ENCODE measurements at regions not wholly inside any gene's neighbourhood (a gene's known extent, or its start where the extent isn't known, plus 50 kb on each side); places are given as distances from the start of the nearest gene placed in this dataset.
A peak's percentile ranks its signal among the peaks of the same experiment; 100 is the strongest.

DNA sequence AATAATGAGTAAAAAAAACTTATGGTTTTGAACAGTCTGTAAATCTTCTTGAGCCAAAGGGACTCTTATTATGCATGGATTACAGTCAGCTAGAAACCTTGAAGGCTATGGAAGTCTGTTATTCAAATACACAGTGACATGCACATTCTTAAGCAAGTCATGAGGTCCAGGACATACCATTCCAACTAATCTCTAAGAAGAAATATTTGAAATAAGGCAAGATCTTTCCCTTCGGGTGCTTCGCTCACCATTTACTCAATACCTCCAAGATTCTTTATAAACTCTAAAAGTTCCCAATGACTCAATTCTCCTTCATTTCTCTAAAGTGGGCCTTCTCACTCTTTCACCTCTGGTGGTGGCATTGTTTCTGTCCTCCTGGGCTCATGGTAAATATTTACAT lies 811.0 kb downstream of the NR2F1-AS1 start:
- Histone ChIP-seq H3K4me2 (no peak overlapping the region), H3K9me2 (ENCODE audit: insufficient read depth) (no peaks in the 10 kb centered on the region), H2AFZ (0 out of 2 replicates have a peak overlapping the region, but pooled peaks have one; percentile 12), H3K79me2 (replicated peaks; ENCODE audit: insufficient read depth) (no peaks in the 10 kb centered on the region), H3K4me3 (no peak overlapping the region), H3K27me3 (ENCODE audit: insufficient read depth) (no peaks in the 10 kb centered on the region), H3K27ac (ENCODE audit: low read depth) (no peak overlapping the region), H3K36me3 (ENCODE audit: insufficient read depth) (no peaks in the 10 kb centered on the region), H3F3A (replicated peaks; ENCODE audit: low read depth) (no peaks in the 10 kb centered on the region), H4K20me1 (replicated peaks; ENCODE audit: insufficient read depth) (no peaks in the 10 kb centered on the region), H3K4me1 (ENCODE audit: insufficient read depth) (no peaks in the 10 kb centered on the region)
- Mint-ChIP-seq H3K4me3 (no peak overlapping the region), H3K36me3 (ENCODE audit: low read depth) (no peaks in the 10 kb centered on the region), H3K4me1 (0 out of 3 replicates have a peak, but pooled peaks cover 2% of the 10 kb centered on the region), H3K27ac (no peak overlapping the region), H3K27me3 (ENCODE audit: insufficient read depth, low read depth, poor library complexity) (no peaks in the 10 kb centered on the region), H3K9me3 (no peaks in the 10 kb centered on the region)
- no peak for ATAC-seq
- DNase-seq (ENCODE audit: low spot score) = no peak
- TF ChIP-seq, protein P1, sequence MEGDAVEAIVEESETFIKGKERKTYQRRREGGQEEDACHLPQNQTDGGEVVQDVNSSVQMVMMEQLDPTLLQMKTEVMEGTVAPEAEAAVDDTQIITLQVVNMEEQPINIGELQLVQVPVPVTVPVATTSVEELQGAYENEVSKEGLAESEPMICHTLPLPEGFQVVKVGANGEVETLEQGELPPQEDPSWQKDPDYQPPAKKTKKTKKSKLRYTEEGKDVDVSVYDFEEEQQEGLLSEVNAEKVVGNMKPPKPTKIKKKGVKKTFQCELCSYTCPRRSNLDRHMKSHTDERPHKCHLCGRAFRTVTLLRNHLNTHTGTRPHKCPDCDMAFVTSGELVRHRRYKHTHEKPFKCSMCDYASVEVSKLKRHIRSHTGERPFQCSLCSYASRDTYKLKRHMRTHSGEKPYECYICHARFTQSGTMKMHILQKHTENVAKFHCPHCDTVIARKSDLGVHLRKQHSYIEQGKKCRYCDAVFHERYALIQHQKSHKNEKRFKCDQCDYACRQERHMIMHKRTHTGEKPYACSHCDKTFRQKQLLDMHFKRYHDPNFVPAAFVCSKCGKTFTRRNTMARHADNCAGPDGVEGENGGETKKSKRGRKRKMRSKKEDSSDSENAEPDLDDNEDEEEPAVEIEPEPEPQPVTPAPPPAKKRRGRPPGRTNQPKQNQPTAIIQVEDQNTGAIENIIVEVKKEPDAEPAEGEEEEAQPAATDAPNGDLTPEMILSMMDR (conservative IDR thresholded peaks at IDR 0.05; ENCODE audit: low read depth in 2 of 2) = no peak

DNA sequence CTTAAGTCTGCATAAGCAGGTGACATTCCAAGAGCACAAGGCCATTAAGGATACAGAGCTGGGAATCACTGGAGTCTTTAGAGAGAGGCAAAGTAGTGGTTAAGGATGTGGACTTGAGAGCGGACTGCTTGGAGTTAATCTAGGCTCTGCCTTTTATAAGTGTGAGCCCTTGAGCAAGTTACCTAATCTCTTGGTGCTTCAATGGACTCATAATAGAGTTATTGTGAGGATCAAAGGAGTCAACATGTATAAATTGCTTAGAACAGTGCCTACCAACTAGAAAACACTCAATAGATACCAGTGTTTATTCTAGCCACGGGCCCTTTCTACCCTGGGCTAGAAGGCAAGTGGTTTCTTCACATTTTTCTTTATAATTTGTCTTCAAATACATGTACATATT lies 819.4 kb downstream of the NR2F1-AS1 start:
- no peaks in the 10 kb centered on the region for H3K9me3 Mint-ChIP-seq
- peak; percentile 24; the same call in 1 of the 3 replicates for ATAC-seq
- TF ChIP-seq POLR2AphosphoS5 (IDR thresholded peaks at IDR 0.05; ENCODE audit: low read depth) = no peak
- TF ChIP-seq NANOG (IDR thresholded peaks at IDR 0.05; ENCODE audit: borderline replicate concordance) = no peak
- TF ChIP-seq, protein P2, sequence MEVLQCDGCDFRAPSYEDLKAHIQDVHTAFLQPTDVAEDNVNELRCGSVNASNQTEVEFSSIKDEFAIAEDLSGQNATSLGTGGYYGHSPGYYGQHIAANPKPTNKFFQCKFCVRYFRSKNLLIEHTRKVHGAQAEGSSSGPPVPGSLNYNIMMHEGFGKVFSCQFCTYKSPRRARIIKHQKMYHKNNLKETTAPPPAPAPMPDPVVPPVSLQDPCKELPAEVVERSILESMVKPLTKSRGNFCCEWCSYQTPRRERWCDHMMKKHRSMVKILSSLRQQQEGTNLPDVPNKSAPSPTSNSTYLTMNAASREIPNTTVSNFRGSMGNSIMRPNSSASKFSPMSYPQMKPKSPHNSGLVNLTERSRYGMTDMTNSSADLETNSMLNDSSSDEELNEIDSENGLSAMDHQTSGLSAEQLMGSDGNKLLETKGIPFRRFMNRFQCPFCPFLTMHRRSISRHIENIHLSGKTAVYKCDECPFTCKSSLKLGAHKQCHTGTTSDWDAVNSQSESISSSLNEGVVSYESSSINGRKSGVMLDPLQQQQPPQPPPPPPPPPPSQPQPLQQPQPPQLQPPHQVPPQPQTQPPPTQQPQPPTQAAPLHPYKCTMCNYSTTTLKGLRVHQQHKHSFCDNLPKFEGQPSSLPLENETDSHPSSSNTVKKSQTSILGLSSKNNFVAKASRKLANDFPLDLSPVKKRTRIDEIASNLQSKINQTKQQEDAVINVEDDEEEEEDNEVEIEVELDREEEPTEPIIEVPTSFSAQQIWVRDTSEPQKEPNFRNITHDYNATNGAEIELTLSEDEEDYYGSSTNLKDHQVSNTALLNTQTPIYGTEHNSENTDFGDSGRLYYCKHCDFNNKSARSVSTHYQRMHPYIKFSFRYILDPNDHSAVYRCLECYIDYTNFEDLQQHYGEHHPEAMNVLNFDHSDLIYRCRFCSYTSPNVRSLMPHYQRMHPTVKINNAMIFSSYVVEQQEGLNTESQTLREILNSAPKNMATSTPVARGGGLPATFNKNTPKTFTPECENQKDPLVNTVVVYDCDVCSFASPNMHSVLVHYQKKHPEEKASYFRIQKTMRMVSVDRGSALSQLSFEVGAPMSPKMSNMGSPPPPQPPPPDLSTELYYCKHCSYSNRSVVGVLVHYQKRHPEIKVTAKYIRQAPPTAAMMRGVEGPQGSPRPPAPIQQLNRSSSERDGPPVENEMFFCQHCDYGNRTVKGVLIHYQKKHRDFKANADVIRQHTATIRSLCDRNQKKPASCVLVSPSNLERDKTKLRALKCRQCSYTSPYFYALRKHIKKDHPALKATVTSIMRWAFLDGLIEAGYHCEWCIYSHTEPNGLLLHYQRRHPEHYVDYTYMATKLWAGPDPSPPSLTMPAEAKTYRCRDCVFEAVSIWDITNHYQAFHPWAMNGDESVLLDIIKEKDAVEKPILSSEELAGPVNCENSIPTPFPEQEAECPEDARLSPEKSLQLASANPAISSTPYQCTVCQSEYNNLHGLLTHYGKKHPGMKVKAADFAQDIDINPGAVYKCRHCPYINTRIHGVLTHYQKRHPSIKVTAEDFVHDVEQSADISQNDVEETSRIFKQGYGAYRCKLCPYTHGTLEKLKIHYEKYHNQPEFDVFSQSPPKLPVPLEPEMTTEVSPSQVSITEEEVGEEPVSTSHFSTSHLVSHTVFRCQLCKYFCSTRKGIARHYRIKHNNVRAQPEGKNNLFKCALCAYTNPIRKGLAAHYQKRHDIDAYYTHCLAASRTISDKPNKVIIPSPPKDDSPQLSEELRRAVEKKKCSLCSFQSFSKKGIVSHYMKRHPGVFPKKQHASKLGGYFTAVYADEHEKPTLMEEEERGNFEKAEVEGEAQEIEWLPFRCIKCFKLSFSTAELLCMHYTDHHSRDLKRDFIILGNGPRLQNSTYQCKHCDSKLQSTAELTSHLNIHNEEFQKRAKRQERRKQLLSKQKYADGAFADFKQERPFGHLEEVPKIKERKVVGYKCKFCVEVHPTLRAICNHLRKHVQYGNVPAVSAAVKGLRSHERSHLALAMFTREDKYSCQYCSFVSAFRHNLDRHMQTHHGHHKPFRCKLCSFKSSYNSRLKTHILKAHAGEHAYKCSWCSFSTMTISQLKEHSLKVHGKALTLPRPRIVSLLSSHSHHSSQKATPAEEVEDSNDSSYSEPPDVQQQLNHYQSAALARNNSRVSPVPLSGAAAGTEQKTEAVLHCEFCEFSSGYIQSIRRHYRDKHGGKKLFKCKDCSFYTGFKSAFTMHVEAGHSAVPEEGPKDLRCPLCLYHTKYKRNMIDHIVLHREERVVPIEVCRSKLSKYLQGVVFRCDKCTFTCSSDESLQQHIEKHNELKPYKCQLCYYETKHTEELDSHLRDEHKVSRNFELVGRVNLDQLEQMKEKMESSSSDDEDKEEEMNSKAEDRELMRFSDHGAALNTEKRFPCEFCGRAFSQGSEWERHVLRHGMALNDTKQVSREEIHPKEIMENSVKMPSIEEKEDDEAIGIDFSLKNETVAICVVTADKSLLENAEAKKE (CRISPR knock-in tag; IDR thresholded peaks at IDR 0.05) = no peak
- TF ChIP-seq STAT1 (IDR thresholded peaks at IDR 0.05; ENCODE audit: unreplicated experiment) = no peak
- TF ChIP-seq EZH2phosphoT487 (IDR thresholded peaks at IDR 0.05; ENCODE audit: unreplicated experiment) = no peak
- TF ChIP-seq ZNF114 (CRISPR knock-in tag; IDR thresholded peaks at IDR 0.05) = no peak
- TF ChIP-seq EZH2 (IDR thresholded peaks at IDR 0.05; ENCODE audit: low read depth, unreplicated experiment) = no peak
- no peak for TF ChIP-seq CREB1 (CRISPR knock-in tag; IDR thresholded peaks at IDR 0.05; ENCODE audit: low read depth)
- TF ChIP-seq JUNB (IDR thresholded peaks at IDR 0.05; ENCODE audit: unreplicated experiment) = no peak
- TF ChIP-seq ZNF331 (CRISPR knock-in tag; IDR thresholded peaks at IDR 0.05; ENCODE audit: low read depth) = no peak
- TF ChIP-seq, protein P3, sequence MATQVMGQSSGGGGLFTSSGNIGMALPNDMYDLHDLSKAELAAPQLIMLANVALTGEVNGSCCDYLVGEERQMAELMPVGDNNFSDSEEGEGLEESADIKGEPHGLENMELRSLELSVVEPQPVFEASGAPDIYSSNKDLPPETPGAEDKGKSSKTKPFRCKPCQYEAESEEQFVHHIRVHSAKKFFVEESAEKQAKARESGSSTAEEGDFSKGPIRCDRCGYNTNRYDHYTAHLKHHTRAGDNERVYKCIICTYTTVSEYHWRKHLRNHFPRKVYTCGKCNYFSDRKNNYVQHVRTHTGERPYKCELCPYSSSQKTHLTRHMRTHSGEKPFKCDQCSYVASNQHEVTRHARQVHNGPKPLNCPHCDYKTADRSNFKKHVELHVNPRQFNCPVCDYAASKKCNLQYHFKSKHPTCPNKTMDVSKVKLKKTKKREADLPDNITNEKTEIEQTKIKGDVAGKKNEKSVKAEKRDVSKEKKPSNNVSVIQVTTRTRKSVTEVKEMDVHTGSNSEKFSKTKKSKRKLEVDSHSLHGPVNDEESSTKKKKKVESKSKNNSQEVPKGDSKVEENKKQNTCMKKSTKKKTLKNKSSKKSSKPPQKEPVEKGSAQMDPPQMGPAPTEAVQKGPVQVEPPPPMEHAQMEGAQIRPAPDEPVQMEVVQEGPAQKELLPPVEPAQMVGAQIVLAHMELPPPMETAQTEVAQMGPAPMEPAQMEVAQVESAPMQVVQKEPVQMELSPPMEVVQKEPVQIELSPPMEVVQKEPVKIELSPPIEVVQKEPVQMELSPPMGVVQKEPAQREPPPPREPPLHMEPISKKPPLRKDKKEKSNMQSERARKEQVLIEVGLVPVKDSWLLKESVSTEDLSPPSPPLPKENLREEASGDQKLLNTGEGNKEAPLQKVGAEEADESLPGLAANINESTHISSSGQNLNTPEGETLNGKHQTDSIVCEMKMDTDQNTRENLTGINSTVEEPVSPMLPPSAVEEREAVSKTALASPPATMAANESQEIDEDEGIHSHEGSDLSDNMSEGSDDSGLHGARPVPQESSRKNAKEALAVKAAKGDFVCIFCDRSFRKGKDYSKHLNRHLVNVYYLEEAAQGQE (IDR thresholded peaks at IDR 0.05; ENCODE audit: unreplicated experiment) = no peak

More for the DNA sequence above, 819.4 kb downstream of the NR2F1-AS1 start:
- H3F3A ChIP-seq (replicated peaks; ENCODE audit: low read depth) = no peaks in the 10 kb centered on the region
- H3K27ac Mint-ChIP-seq = no peak overlapping the region
- H3K79me2 ChIP-seq (replicated peaks; ENCODE audit: insufficient read depth) = no peaks in the 10 kb centered on the region
- H4K20me1 ChIP-seq (replicated peaks; ENCODE audit: insufficient read depth) = no peaks in the 10 kb centered on the region
- H3K4me1 Mint-ChIP-seq = no peaks in the 10 kb centered on the region
- no peak for DNase-seq (ENCODE audit: low spot score)
- H3K9me2 ChIP-seq (ENCODE audit: insufficient read depth) = no peaks in the 10 kb centered on the region
- H2AFZ ChIP-seq = no peak overlapping the region
- no peaks in the 10 kb centered on the region for H3K27me3 ChIP-seq (ENCODE audit: insufficient read depth)
- H3K4me3 ChIP-seq = no peak overlapping the region
- H3K36me3 ChIP-seq (ENCODE audit: insufficient read depth) = no peaks in the 10 kb centered on the region
- no peak overlapping the region for H3K4me3 Mint-ChIP-seq
- H3K36me3 Mint-ChIP-seq (ENCODE audit: low read depth) = no peaks in the 10 kb centered on the region
- H3K27me3 Mint-ChIP-seq (ENCODE audit: insufficient read depth, low read depth, poor library complexity) = peaks cover 2% of the 10 kb centered on the region
- no peak overlapping the region for H3K27ac ChIP-seq (ENCODE audit: low read depth)
- H3K4me2 ChIP-seq = no peak overlapping the region
- no peaks in the 10 kb centered on the region for H3K4me1 ChIP-seq (ENCODE audit: insufficient read depth)

Data from GM23338 (cell line).